NCI-H2227 (cell line): ENCODE measurements at regions not wholly inside any gene's neighbourhood (a gene's known extent, or its start where the extent isn't known, plus 50 kb on each side); places are given as distances from the start of the nearest gene placed in this dataset.
"Not testable (repeated sequence)": the region's sequence is repeated elsewhere in the genome, so short reads cannot be mapped to it uniquely, and the experiment has no call there.

Experiments
- DNase-seq: peaks from one replicate; lab custom pipeline; 2025; ENCODE audit not compliant: unreplicated experiment; lab: John Stamatoyannopoulos, UW

GRCh38 chr18:22791310-22791610 lies 141.9 kb upstream of the RBBP8 start:
- no peak for DNase-seq

DNA sequence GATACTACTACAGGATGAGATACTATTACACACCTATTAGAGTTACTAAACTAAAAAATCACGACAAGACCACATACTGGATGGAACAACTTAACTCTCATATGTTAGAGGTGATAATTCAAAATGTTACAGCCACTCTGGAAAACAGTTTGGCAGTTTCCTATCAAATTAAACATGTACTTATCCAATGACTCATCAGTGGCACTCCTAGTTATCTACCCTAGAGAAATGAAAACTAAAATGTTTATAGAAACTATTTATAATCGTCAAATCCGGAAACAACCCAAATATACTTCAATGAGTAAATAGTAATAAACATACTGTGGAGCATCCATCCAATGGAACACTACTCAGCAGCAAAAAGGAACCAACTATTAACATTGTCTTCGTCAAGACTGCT lies 137.0 kb upstream of the RBBP8 start:
- no peak for DNase-seq

- DNase-seq, result no peak
Measured at GRCh38 chr18:22800551-22800951, 132.6 kb upstream of the RBBP8 start.

DNA sequence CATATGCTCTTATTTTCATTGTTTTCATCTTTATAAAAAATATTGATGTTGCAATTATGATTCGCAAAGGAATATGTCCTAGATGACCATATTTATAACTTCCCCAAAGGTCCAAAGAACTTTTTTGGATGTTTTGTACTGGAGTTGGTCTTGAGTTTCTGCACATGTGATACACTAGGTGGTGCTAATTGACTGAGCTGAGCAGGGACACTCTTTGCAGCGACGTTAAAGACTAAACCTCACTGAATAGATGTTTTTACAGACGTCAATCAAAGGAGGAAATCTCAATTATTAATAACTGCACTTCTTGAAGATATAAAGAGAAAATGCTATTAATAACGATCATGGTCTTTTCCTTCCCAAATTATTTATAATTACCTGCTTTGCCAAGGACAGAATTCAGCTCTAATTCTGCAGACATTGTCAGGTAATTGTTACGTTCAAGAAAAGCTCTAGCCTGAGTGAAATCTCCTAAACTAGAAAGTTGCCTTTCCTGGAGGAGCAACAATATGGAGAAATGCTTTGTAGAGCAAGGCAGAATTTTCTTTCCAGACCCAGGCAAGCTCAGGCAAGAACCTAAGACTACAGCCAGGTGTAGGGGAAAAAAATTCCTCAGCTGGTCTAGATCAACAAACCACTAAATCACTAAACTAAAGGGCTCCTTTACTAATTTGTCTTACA lies 119.3 kb upstream of the RBBP8 start:
- DNase-seq, result peak; percentile 25

- no peak for DNase-seq
Measured at GRCh38 chr18:22814329-22814703, 118.8 kb upstream of the RBBP8 start.

- DNase-seq, result peak; percentile 4
Measured at GRCh38 chr18:22816266-22817176, 116.6 kb upstream of the RBBP8 start.

DNA sequence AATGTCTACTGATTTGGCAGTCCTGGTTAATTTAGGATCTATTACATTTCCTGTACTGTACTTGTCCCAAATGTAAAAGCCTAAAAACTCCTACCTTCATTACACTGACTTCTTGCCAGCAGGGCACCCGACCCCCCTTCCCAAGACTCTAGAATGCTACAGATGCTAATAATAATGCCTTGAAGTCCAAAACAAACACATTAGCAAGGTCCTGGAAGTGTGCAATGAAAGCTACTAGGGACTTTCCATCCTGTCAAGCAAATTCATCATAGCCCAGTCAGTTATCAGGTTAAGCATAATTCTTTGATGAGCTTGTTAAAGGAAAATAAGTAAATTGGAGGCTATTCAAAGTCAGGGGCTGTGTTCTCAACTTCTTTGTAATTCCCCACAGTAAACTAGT lies 115.3 kb upstream of the RBBP8 start:
- DNase-seq, result no peak

DNA sequence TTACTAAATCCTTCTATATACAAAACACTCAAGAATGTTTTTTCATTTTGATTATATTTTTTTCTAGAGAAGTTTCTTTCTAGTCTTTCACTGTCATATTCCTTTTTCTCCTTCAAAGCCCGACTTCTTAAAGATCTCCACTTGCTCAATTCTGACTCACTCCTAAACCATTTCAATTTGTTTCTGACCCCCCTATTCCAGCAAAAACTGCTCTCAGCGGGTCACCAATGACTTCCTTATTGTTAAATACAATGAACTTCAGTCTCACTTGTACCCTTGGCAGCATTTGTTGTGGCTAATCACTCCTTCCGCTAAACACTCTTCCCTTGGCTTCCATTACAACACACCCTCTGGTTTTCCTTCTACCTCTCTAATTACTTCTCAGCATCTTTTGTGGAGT lies 111.1 kb upstream of the RBBP8 start:
- DNase-seq, result no peak

DNA sequence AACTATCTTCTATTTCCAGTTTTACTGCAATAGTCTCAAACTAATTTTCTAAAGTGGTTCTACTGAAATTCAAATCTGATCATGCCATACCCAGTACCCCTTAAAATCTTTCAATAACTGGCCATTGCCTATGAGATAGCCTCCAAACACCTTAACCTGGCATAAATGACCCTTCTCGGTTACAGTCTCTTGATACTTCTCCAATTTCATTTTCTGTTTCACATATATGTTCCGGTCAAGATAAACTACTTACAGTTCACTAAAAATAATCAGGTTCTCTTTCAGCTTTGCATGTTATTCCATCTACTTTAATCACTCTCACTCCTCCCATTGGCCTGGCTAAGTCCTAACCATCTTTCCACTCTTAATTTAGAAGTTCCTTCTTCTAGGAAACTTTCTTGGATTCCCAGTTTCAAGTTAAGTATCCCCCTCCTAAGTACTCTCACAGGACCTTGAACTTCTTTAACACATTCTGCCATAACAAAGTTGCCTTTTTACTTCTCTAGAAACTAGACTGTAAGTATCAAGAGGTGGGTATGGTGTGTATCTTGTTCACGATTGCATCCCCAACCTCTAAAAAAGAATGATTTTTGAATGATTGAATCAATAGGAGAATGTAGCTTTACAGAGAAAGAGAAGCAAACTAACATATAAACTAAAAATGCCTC lies 110.2 kb upstream of the RBBP8 start:
- no peak for DNase-seq

GRCh38 chr18:22826726-22827125 lies 106.4 kb upstream of the RBBP8 start:
- DNase-seq, result no peak

GRCh38 chr18:22827216-22827615 lies 105.9 kb upstream of the RBBP8 start:
- DNase-seq, result no peak

DNA sequence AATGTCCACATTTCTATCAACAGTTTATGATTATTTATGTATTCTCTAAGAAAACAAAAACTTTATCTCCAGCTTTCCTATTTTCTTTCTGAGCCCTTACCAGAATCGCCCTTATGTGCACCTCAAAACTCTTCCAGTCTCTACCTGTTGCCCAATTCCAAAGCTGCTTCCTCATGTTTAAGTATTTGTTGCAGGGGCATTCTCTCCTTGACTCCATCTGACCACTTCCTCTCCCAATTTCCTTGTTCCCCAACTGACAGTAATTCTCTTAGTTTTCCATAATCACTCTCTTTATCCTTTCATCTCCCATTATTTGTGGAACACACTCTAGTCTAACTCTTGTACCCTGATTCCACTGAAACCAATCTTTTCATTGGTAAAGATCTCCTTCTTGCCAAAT lies 105.4 kb upstream of the RBBP8 start:
- no peak for DNase-seq

DNA sequence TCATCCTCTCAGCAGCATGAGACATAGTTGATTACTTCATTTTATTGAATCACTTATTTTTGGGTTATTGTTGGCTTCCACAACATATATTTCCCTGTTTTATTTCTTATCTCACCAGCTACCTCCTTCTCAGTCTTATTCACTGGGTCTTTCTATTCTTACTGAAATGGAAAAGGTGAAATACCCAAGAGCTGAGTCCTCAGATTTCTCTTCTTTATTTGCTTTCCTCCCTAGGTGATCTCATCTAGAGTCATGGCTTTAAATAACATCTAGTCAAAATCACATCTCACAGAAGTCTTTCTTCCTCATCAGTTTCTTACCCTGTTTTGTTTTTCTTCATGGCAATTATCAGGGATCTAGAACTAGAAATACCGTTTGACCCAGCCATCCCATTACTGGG lies 105.0 kb upstream of the RBBP8 start:
- DNase-seq, result no peak

DNA sequence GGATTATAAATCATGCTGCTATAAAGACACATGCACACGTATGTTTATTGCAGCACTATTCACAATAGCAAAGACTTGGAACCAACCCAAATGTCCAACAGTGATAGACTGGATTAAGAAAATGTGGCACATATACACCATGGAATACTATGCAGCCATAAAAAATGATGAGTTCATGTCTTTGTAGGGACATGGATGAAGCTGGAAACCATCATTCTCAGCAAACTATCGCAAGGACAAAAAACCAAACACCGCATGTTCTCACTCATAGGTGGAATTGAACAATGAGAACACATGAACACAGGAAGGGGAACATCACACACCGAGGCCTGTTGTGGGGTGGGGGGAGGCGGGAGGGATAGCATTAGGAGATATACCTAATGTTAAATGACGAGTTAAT lies 104.5 kb upstream of the RBBP8 start:
- not testable (repeated sequence) for DNase-seq

DNA sequence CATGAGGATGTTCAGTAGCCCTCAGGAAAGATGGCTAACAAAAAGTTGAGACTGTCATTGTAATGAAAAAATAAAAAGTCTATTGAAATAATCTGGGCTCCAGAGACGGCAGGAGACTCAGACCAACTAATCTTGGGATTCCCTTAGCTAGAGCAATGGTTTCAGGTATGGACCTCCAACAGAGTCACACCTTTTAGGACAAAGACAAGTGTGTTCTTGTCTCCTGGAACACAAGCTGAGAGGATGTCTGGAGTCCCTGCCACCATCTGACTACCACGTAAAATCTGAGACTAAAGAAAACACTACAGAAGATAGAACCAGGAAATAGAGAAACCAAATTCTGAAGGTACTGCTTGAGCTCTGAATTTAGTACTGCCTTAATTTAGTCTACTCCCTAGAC lies 103.3 kb upstream of the RBBP8 start:
- no peak for DNase-seq

DNA sequence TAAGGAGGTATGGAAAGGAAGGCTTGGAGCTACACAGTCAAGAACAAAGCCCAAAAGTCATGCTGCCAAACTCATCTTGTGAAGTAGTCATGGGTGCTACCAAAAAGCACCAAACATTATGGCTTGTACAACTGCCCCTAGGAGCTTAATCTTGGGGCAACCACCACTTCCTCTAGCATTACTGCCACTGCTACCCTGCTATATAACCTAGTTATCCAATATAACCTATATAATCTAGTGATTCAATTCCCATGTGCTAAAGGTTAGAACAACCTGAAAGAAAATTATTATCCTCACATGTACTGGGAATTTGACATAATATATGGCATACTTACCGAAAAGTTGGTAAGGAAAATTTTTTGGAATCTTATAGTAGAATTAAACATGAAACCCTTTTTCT lies 102.6 kb upstream of the RBBP8 start:
- DNase-seq, result no peak

DNA sequence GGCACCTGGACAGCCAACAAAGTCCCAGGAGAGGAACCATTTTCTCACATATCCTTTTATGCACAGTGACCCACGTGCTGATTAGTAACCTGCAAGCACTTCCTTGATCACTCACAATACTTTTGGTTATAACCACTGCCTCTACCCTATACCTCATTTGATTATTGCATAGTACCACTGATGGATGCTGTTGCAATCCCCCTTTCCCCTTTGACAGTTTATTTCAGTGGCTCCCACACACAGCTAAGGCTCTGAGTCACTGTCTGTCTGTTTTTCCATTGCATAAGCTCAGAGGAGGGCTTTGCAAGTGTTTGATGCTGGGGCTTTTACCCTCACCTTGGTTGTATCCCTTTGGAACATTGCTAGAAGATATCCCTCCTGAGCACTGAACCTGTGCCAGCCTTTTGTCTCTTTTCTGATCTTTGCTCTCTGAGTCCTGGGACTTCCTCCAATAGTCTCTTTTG lies 101.7 kb upstream of the RBBP8 start:
- DNase-seq, result no peak

DNA sequence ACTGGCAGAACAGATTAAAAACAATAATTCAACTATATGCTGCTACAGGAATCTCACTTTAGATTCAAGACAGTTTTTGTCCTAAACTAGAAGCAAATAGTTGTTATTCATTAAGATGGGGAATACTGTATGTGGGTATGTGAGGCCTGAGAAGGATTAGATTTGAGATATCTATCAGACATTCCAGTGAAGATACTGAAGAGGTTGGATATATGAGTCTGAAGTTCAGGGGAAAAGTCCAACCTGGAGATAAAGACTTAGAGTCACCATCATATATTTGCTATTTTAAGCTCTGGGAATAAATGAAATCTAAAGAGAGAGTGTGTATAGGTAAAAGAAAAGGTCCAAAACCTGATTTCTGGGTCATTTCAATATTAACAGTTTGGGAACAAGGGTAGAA lies 96.2 kb upstream of the RBBP8 start:
- no peak for DNase-seq

GRCh38 chr18:22838221-22838620 lies 94.9 kb upstream of the RBBP8 start:
- DNase-seq, result no peak

- no peak for DNase-seq
Measured at GRCh38 chr18:22838639-22839277, 94.4 kb upstream of the RBBP8 start.

DNA sequence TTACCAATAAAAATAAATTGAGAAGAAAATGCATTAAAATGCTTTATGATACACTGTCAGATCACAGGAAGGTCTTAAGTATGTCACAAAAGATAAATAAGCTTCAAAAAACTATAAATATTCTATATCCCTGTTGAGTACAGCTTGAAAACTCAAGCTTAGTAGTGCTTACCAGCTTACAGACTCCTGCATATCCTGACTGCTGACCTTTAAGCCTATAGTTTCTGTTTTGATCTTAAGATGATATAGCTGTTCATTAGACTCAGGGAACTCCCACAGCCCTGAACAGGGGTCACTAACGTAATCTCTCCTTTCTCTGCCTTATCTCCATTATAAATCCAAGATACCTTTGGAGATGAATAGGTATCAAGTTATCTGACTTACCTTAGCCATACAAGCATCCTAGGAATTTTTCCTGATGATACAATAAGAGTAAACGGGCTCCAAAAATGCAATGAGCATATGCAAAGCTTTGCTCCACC lies 93.7 kb upstream of the RBBP8 start:
- DNase-seq, result no peak
